T-helper 2 cell treated with Interferon-gamma antibody and Interleukin-4, amounts not matched to agents 100 ng/mL and 5 ng/mL, for 36 hours (primary cell): ENCODE measurements at regions not wholly inside any gene's neighbourhood (a gene's known extent, or its start where the extent isn't known, plus 50 kb on each side); places are given as distances from the start of the nearest gene placed in this dataset.

Experiments
- intact Hi-C: fragments of 100-400 bp; cut with micrococcal nuclease; formaldehyde crosslinking; loops from one replicate; pipeline ENCODE4 v1.15.1; 2023

- intact Hi-C loops, result no loop called here
Measured at GRCh38 chr7:40965016-40965415, 737.9 kb downstream of the INHBA start.

GRCh38 chr7:40964610-40965009, 738.3 kb downstream of the INHBA start:
- intact Hi-C loops, result no loop called here

- intact Hi-C loops, result no loop called here
Measured at GRCh38 chr7:40959955-40960354, 742.9 kb downstream of the INHBA start.

GRCh38 chr7:40948239-40948638, 754.7 kb downstream of the INHBA start:
- intact Hi-C loops, result no loop called here

- intact Hi-C loops, result no loop called here
Measured at GRCh38 chr7:40947566-40947965, 755.3 kb downstream of the INHBA start.

- intact Hi-C loops, result no loop called here
Measured at GRCh38 chr7:40946549-40946948, 756.3 kb downstream of the INHBA start.

- intact Hi-C loops, result no loop called here
Measured at GRCh38 chr7:40945788-40946187, 757.1 kb downstream of the INHBA start.

GRCh38 chr7:40944981-40945585, 757.8 kb downstream of the INHBA start:
- intact Hi-C loops, result no loop called here

GRCh38 chr7:40937879-40938278, 765.0 kb downstream of the INHBA start:
- intact Hi-C loops, result no loop called here

GRCh38 chr7:40935435-40935834, 767.5 kb downstream of the INHBA start:
- intact Hi-C loops, result no loop called here

- intact Hi-C loops, result no loop called here
Measured at GRCh38 chr7:40923626-40924025, 779.3 kb downstream of the INHBA start.

- intact Hi-C loops, result no loop called here
Measured at GRCh38 chr7:40922316-40922670, 780.6 kb downstream of the INHBA start.

- intact Hi-C loops, result no loop called here
Measured at GRCh38 chr7:40921589-40922315, 781.1 kb downstream of the INHBA start.

GRCh38 chr7:40918701-40919271, 784.0 kb downstream of the SUGCT start:
- intact Hi-C loops, result no loop called here

- intact Hi-C loops, result no loop called here
Measured at GRCh38 chr7:40916813-40917212, 782.0 kb downstream of the SUGCT start.

GRCh38 chr7:40915071-40915470, 780.3 kb downstream of the SUGCT start:
- intact Hi-C loops, result no loop called here
